GM23338 (cell line): ENCODE measurements at regions not wholly inside any gene's neighbourhood (a gene's known extent, or its start where the extent isn't known, plus 50 kb on each side); places are given as distances from the start of the nearest gene placed in this dataset.

Source experiments
- ATAC-seq: fragments of 200-7000 bp; cut with Tn5 transposase; 3 replicates; pipeline ENCODE4 v1.9.1; 2020
- DNase-seq: peaks from one replicate; pipeline ENCODE4 v3.0.0-alpha.2; 2015; ENCODE audit warnings: low spot score
- H2AFZ ChIP-seq: fragments of 200-600 bp; sonication (generic); 2 replicates; pipeline ENCODE4 v1.8.0; 2016; ENCODE audit warnings: antibody characterized with exemption, mild to moderate bottlenecking, moderate library complexity
- H3F3A ChIP-seq: fragments of 200-600 bp; sonication (generic); replicated peaks from 2 replicates; pipeline ENCODE4 v1.8.0; 2017; ENCODE audit warnings: antibody characterized with exemption, mixed run types, low read depth
- H3K27ac ChIP-seq: fragments of 200-600 bp; sonication (generic); 2 replicates; pipeline ENCODE4 v1.6.1; 2016; ENCODE audit warnings: low read depth
- H3K27me3 ChIP-seq: fragments of 200-600 bp; sonication (generic); 2 replicates; pipeline ENCODE4 v1.8.0; 2016; ENCODE audit warnings: mild to moderate bottlenecking, mixed run types, moderate library complexity; ENCODE audit not compliant: insufficient read depth
- H3K36me3 ChIP-seq: fragments of 200-600 bp; sonication (generic); 2 replicates; pipeline ENCODE4 v1.8.0; 2016; ENCODE audit warnings: mild to moderate bottlenecking; ENCODE audit not compliant: insufficient read depth
- H3K4me1 ChIP-seq: fragments of 200-600 bp; sonication (generic); 2 replicates; pipeline ENCODE4 v1.8.0; 2016; ENCODE audit warnings: mild to moderate bottlenecking, moderate library complexity; ENCODE audit not compliant: insufficient read depth
- H3K4me2 ChIP-seq: fragments of 200-600 bp; sonication (generic); 2 replicates; pipeline ENCODE4 v1.7.1; 2017; ENCODE audit warnings: mixed run types
- H3K4me3 ChIP-seq: fragments of 200-600 bp; sonication (generic); 2 replicates; pipeline ENCODE4 v1.6.1; 2016; ENCODE audit warnings: mixed run types
- H3K79me2 ChIP-seq: fragments of 200-600 bp; sonication (generic); replicated peaks from 2 replicates; pipeline ENCODE4 v1.8.0; 2017; ENCODE audit warnings: mild to moderate bottlenecking; ENCODE audit not compliant: insufficient read depth
- H3K9me2 ChIP-seq: fragments of 200-600 bp; sonication (generic); 2 replicates; pipeline ENCODE4 v1.8.0; 2017; ENCODE audit not compliant: insufficient read depth
- H4K20me1 ChIP-seq: fragments of 200-600 bp; sonication (generic); replicated peaks from 2 replicates; pipeline ENCODE4 v1.8.0; 2017; ENCODE audit warnings: mild to moderate bottlenecking; ENCODE audit not compliant: insufficient read depth
- H3K27ac Mint-ChIP-seq: 2 replicates; pipeline ENCODE4 v1.8.0; 2020; ENCODE audit warnings: inconsistent platforms, mild to moderate bottlenecking, moderate library complexity, mixed read lengths
- H3K27me3 Mint-ChIP-seq: 3 replicates; pipeline ENCODE4 v1.8.0; 2022; ENCODE audit warnings: low read depth, mild to moderate bottlenecking, moderate library complexity, mixed read lengths, inconsistent platforms; ENCODE audit not compliant: insufficient read depth, poor library complexity
- H3K36me3 Mint-ChIP-seq: 3 replicates; pipeline ENCODE4 v1.8.0; 2021; ENCODE audit warnings: low read depth, mild to moderate bottlenecking, inconsistent platforms, moderate library complexity, mixed read lengths
- H3K4me1 Mint-ChIP-seq: 3 replicates; pipeline ENCODE4 v1.8.0; 2020; ENCODE audit warnings: mild to moderate bottlenecking, inconsistent platforms, mixed read lengths
- H3K4me3 Mint-ChIP-seq: 3 replicates; pipeline ENCODE4 v1.8.0; 2021; ENCODE audit warnings: moderate library complexity, mild to moderate bottlenecking, inconsistent platforms, mixed read lengths
- H3K9me3 Mint-ChIP-seq: 3 replicates; pipeline ENCODE4 v1.8.0; 2020; ENCODE audit warnings: moderate library complexity, mild to moderate bottlenecking, inconsistent platforms, mixed read lengths
- EZH2 ChIP-seq: fragments of 200-600 bp; sonication (generic); IDR thresholded peaks from one replicate; pipeline ENCODE4 v1.8.0; 2017; ENCODE audit warnings: antibody characterized with exemption, mild to moderate bottlenecking, low read depth; ENCODE audit not compliant: unreplicated experiment
- EZH2phosphoT487 ChIP-seq: fragments of 200-600 bp; sonication (generic); IDR thresholded peaks from one replicate; pipeline ENCODE4 v1.8.1; 2018; ENCODE audit warnings: antibody characterized with exemption; ENCODE audit not compliant: unreplicated experiment
- JUNB ChIP-seq: IDR thresholded peaks from one replicate; pipeline ENCODE4 v1.6.1; 2016; ENCODE audit warnings: antibody characterized with exemption; ENCODE audit not compliant: unreplicated experiment
- NANOG ChIP-seq: IDR thresholded peaks from 2 replicates; pipeline ENCODE4 v1.6.1; 2016; ENCODE audit warnings: antibody characterized with exemption, borderline replicate concordance
- POLR2AphosphoS5 ChIP-seq: IDR thresholded peaks from 2 replicates; pipeline ENCODE4 v1.6.1; 2016; ENCODE audit warnings: antibody characterized with exemption, low read depth
- STAT1 ChIP-seq: IDR thresholded peaks from one replicate; pipeline ENCODE4 v1.6.1; 2016; ENCODE audit warnings: antibody characterized with exemption; ENCODE audit not compliant: unreplicated experiment
- ZNF331 ChIP-seq: fragments of 250-450 bp; sonication (Bioruptor Pico); IDR thresholded peaks from 2 replicates; pipeline ENCODE4 v1.5.0; 2020; ENCODE audit warnings: low read depth, mild to moderate bottlenecking, moderate library complexity
- TF ChIP-seq, protein P1 (sequence below): IDR thresholded peaks from 2 replicates; pipeline ENCODE4 v1.6.1; 2016; ENCODE audit warnings: antibody characterized with exemption
- TF ChIP-seq, protein P2 (sequence below), 2 experiments: fragments of 200-600 bp in 1 of 2; sonication (generic) in 1 of 2; conservative IDR thresholded peaks; 2 replicates each; pipeline versions ENCODE4 v1.5.1 to v1.6.1; 2016 to 2017; ENCODE audit warnings: antibody characterized with exemption in 2 of 2, low read depth in 2 of 2, mild to moderate bottlenecking in 2 of 2, moderate library complexity in 1 of 2
- TF ChIP-seq, protein P3 (sequence below): IDR thresholded peaks from one replicate; pipeline ENCODE4 v1.6.1; 2018; ENCODE audit warnings: antibody characterized with exemption; ENCODE audit not compliant: unreplicated experiment

DNA sequence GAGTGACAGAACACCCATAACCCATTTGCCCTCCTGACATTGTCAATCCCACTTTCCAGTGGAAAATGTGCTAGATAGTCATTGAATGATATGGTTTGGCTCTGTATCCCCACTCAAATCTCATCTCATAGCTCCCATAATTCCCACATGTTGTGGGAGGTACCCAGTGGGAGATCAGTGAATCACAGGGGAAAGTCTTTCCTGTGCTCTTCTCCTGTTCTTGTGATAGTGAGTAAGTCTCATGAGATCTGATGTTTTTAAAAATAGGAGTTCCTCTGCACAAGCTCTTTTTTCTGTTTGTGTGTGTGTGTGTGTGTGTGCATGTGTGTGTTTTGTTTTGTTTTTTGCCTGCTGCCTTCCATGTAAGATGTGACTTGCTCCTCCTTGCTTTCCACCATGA is 191.7 kb downstream of the ARRDC4 start:
- H4K20me1 ChIP-seq, result no peaks in the 10 kb centered on the region
- no peak for TF ChIP-seq EZH2phosphoT487
- TF ChIP-seq, protein P1, sequence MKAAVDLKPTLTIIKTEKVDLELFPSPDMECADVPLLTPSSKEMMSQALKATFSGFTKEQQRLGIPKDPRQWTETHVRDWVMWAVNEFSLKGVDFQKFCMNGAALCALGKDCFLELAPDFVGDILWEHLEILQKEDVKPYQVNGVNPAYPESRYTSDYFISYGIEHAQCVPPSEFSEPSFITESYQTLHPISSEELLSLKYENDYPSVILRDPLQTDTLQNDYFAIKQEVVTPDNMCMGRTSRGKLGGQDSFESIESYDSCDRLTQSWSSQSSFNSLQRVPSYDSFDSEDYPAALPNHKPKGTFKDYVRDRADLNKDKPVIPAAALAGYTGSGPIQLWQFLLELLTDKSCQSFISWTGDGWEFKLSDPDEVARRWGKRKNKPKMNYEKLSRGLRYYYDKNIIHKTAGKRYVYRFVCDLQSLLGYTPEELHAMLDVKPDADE, result no peak
- TF ChIP-seq EZH2, result no peak
- no peak for TF ChIP-seq ZNF331 (CRISPR knock-in tag)
- H3K9me2 ChIP-seq, result peaks cover 17% of the 10 kb centered on the region
- H3F3A ChIP-seq, result no peaks in the 10 kb centered on the region
- no peak overlapping the region; the same call in 1 of the 2 replicates for H3K27ac Mint-ChIP-seq
- H3K4me1 ChIP-seq, result peaks cover 14% of the 10 kb centered on the region
- no peak overlapping the region for H3K4me2 ChIP-seq
- peaks cover 7% of the 10 kb centered on the region for H3K27me3 Mint-ChIP-seq
- H3K79me2 ChIP-seq, result no peaks in the 10 kb centered on the region
- no peaks in the 10 kb centered on the region for H3K27me3 ChIP-seq
- H3K4me3 ChIP-seq, result no peak overlapping the region
- no peak overlapping the region for H3K4me3 Mint-ChIP-seq
- H2AFZ ChIP-seq, result no peak overlapping the region
- ATAC-seq, result no peak
- no peaks in the 10 kb centered on the region for H3K36me3 ChIP-seq
- no peak overlapping the region for H3K27ac ChIP-seq
- peaks cover 5% of the 10 kb centered on the region for H3K9me3 Mint-ChIP-seq
- no peak for DNase-seq
- H3K4me1 Mint-ChIP-seq, result peaks cover 16% of the 10 kb centered on the region
- peaks cover 5% of the 10 kb centered on the region; the same call in 1 of the 3 replicates for H3K36me3 Mint-ChIP-seq

DNA sequence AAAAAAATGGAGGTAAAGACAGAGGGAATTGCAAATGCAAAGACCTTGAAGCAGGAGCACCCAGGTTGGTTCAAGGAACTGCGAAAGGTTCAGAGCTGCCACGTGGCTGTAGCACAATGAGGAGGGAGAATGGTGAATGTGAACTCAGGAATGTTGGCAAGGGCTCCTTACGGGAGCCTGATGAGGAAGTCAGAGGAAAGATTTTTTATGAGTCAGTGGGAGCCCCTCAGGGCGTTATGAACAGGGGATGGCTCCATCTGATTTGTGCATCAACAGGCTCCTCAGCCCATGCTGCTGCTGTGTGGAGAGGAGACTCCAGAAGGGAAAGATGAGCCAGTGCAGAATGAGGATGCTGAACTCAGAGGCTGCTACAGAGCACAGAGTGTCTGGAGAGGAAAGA is 194.4 kb downstream of the ARRDC4 start:
- H3K4me1 ChIP-seq, result peaks cover 11% of the 10 kb centered on the region
- peaks cover 16% of the 10 kb centered on the region for H3K9me2 ChIP-seq
- Mint-ChIP-seq H3K36me3 (peaks cover 5% of the 10 kb centered on the region; the same call in 1 of the 3 replicates), H3K9me3 (peaks cover 5% of the 10 kb centered on the region), H3K4me3 (no peak overlapping the region), H3K27ac (no peak overlapping the region), H3K4me1 (peaks cover 7% of the 10 kb centered on the region; the same call in 2 of the 3 replicates), H3K27me3 (peaks cover 7% of the 10 kb centered on the region)
- H3K4me2 ChIP-seq, result no peak overlapping the region
- no peaks in the 10 kb centered on the region for H3K27me3 ChIP-seq
- H3F3A ChIP-seq, result no peaks in the 10 kb centered on the region
- H4K20me1 ChIP-seq, result no peaks in the 10 kb centered on the region
- TF ChIP-seq STAT1 (no peak), EZH2phosphoT487 (no peak), EZH2 (no peak), POLR2AphosphoS5 (no peak)
- TF ChIP-seq, protein P1, result no peak
- no peak overlapping the region for H3K27ac ChIP-seq
- no peak overlapping the region for H3K4me3 ChIP-seq
- no peak for ATAC-seq
- H3K36me3 ChIP-seq, result no peaks in the 10 kb centered on the region
- H2AFZ ChIP-seq, result 0 out of 2 replicates have a peak overlapping the region, but pooled peaks have one; percentile 59
- no peaks in the 10 kb centered on the region for H3K79me2 ChIP-seq
- no peak for DNase-seq

DNA sequence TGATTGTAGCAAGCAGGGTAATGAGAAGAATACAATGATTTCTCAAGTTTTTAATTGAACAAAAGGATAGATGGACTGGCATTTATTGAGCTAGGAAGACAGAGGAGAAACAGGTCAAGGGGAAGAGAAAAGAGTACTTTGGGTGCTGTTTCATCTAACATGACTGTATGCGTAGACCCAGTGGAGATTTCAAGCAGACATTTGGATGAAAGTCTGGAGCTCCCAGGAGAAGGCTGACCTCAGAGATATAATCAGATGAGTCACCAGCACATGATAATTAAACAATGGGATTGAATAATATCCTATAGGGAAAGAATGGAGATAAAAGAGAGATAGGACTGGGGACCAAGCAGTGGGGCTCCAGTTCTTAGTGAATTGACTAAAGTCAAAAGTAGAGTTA is 194.9 kb downstream of the ARRDC4 start:
- no peaks in the 10 kb centered on the region for H3K27me3 ChIP-seq
- Mint-ChIP-seq H3K27ac (no peak overlapping the region), H3K4me1 (peaks cover 5% of the 10 kb centered on the region; the same call in 2 of the 3 replicates), H3K4me3 (no peak overlapping the region), H3K27me3 (peaks cover 7% of the 10 kb centered on the region), H3K9me3 (peaks cover 5% of the 10 kb centered on the region), H3K36me3 (peaks cover 5% of the 10 kb centered on the region; the same call in 1 of the 3 replicates)
- H3K27ac ChIP-seq, result no peak overlapping the region
- no peak overlapping the region for H3K4me3 ChIP-seq
- H3K4me2 ChIP-seq, result no peak overlapping the region
- H3F3A ChIP-seq, result no peaks in the 10 kb centered on the region
- H3K9me2 ChIP-seq, result peaks cover 16% of the 10 kb centered on the region
- no peak for ATAC-seq
- TF ChIP-seq, protein P2, sequence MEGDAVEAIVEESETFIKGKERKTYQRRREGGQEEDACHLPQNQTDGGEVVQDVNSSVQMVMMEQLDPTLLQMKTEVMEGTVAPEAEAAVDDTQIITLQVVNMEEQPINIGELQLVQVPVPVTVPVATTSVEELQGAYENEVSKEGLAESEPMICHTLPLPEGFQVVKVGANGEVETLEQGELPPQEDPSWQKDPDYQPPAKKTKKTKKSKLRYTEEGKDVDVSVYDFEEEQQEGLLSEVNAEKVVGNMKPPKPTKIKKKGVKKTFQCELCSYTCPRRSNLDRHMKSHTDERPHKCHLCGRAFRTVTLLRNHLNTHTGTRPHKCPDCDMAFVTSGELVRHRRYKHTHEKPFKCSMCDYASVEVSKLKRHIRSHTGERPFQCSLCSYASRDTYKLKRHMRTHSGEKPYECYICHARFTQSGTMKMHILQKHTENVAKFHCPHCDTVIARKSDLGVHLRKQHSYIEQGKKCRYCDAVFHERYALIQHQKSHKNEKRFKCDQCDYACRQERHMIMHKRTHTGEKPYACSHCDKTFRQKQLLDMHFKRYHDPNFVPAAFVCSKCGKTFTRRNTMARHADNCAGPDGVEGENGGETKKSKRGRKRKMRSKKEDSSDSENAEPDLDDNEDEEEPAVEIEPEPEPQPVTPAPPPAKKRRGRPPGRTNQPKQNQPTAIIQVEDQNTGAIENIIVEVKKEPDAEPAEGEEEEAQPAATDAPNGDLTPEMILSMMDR (conservative IDR thresholded peaks at IDR 0.05; ENCODE audit: low read depth in 2 of 2), result no peak
- TF ChIP-seq JUNB (no peak), NANOG (no peak), STAT1 (no peak), EZH2 (no peak), EZH2phosphoT487 (no peak)
- TF ChIP-seq, protein P1, result no peak
- TF ChIP-seq, protein P3, sequence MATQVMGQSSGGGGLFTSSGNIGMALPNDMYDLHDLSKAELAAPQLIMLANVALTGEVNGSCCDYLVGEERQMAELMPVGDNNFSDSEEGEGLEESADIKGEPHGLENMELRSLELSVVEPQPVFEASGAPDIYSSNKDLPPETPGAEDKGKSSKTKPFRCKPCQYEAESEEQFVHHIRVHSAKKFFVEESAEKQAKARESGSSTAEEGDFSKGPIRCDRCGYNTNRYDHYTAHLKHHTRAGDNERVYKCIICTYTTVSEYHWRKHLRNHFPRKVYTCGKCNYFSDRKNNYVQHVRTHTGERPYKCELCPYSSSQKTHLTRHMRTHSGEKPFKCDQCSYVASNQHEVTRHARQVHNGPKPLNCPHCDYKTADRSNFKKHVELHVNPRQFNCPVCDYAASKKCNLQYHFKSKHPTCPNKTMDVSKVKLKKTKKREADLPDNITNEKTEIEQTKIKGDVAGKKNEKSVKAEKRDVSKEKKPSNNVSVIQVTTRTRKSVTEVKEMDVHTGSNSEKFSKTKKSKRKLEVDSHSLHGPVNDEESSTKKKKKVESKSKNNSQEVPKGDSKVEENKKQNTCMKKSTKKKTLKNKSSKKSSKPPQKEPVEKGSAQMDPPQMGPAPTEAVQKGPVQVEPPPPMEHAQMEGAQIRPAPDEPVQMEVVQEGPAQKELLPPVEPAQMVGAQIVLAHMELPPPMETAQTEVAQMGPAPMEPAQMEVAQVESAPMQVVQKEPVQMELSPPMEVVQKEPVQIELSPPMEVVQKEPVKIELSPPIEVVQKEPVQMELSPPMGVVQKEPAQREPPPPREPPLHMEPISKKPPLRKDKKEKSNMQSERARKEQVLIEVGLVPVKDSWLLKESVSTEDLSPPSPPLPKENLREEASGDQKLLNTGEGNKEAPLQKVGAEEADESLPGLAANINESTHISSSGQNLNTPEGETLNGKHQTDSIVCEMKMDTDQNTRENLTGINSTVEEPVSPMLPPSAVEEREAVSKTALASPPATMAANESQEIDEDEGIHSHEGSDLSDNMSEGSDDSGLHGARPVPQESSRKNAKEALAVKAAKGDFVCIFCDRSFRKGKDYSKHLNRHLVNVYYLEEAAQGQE, result no peak
- no peak for DNase-seq
- H3K36me3 ChIP-seq, result no peaks in the 10 kb centered on the region
- H2AFZ ChIP-seq, result 0 out of 2 replicates have a peak overlapping the region, but pooled peaks have one; percentile 59
- no peaks in the 10 kb centered on the region for H4K20me1 ChIP-seq
- H3K79me2 ChIP-seq, result no peaks in the 10 kb centered on the region
- H3K4me1 ChIP-seq, result peaks cover 6% of the 10 kb centered on the region
